HG02763 (cell line): ENCODE measurements at regions not wholly inside any gene's neighbourhood (a gene's known extent, or its start where the extent isn't known, plus 50 kb on each side); places are given as distances from the start of the nearest gene placed in this dataset.

Experiments used
- ATAC-seq: cut with Tn5 transposase; IDR thresholded peaks from one replicate; pipeline ENCODE4 v1.9.1; 2021; ENCODE audit warnings: mild to moderate bottlenecking, moderate library complexity; ENCODE audit not compliant: unreplicated experiment

DNA sequence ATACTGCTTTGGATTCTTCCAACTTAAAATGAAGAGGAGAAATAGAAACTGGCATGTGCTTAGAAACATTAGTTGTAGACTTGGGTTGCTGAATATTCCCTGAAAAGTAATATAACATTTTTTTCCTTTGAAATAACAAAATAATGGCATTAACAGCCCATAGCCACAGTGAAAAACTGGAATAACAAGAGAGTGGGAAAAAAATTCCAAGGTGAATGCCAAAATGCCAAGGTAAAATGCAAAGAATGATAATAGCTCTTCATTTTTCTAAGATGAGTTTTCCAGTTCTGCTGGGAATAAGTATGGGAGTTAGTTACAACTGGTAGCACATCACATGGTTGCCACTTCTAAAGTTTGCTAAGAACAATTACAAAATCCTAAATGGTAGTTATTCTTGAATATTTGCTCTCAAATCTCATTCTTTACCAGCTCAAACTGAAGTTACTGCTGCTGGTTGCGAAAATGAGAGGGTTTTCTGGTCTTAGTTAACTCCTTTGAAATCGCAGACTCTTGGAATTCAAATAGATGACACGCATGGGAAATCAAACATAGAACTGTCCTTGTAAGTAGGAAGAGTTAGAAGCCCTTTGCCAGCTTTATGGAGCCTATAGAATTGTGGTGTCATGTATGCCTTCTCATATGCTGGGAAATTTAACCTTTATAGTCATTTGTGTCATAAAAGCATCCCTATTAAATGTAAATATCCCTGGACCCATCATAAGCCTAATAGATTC lies 165.0 kb upstream of the DCN start:
- ATAC-seq, result no peak

- no peak for ATAC-seq
These were observed 164.2 kb upstream of the DCN start for GRCh38 chr12:91346827-91347226.

DNA sequence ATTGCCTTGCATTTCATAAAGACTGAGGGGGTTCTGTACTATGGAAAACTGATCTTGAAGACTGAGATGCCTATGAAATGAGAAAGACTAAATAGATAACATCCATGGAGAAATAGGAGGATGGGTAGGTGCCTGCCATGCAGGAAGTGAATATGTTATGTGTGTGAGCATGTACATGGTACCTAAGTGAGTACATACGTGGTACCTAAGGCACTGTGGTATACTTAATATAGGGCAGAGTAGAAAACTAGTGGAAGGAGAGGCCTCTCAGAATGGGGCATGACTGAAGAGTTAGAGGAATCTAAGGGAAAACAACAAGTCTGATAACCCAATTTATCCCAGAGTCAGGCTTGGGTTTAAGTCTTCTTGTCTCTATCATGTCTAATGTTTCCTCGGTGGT lies 161.8 kb upstream of the DCN start:
- no peak for ATAC-seq

DNA sequence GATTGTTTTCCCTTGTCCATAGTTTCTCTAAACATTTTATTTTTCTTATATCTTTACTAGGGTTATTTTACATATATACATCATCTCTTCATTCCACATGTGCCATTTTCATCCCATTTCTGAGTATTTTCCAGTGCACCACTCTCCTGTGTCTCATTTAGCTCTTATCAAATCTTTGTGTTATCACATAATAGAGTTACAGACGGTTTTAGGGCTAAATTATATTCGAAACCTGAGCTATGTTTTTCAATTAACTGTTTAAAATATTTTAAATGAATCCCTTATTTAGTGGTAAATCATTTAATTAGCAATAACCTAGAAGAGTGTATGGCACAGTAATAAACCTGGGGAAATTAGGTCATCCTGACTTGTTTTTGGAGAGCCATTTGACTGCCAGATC lies 160.4 kb upstream of the DCN start:
- ATAC-seq, result no peak

GRCh38 chr12:91339106-91339505 lies 156.5 kb upstream of the DCN start:
- ATAC-seq, result no peak

- ATAC-seq, result no peak
These were observed 153.1 kb upstream of the DCN start for GRCh38 chr12:91335699-91336098.

DNA sequence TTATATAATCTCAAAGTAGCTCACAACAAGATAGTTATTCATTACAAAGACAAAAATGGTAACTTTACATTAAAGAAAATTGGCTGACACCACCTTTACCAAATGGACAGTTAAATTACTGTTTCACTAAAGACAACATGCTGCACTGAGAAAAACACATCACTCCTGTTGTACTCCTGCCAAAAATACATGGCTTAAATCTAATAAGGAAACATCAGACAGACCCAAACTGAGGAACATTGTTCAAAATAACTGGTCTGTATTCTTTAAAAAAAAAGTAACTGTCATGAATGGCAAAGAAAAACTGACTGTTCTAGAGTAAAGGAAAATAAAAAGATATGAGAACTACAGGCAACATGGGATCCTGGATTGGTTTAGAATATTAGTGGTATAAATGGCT lies 151.3 kb upstream of the DCN start:
- ATAC-seq, result no peak

DNA sequence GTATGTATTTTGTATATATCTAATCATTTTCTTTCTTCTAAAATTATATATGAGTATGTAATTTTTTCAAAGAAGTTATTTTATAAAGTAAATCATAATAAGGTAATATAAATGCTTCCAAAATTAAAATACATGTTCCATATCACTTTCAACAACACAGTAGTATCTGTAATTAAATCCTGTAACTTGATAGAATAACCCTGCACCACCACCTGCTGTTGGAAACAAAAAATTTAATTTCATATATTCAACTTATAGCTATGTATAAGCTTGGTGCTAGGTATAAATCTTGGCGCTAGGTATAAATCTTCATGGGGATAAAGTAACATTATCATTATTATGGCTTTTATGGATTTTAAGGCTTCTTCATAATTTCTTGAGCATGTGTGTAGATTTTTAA lies 149.7 kb upstream of the DCN start:
- no peak for ATAC-seq

GRCh38 chr12:91331371-91331770 lies 148.8 kb upstream of the DCN start:
- ATAC-seq, result no peak

DNA sequence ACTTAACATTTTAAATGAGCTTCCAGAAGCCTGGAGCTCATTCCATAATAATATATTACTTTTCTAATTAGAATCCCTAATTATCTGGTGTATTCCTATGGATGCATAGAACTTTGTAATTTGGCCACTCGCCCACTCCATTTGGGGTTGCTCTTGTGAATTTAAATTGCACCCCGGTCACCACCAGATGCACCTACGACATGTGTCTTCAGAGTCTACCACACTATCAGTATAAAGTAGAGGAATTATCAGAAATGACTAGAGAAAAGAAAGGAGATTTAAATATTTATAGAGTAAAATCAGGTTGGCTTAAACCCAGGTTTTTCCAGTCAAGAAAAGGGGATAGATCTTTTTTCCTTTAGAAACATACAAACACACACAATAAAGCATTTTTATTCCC lies 145.8 kb upstream of the DCN start:
- ATAC-seq, result no peak

DNA sequence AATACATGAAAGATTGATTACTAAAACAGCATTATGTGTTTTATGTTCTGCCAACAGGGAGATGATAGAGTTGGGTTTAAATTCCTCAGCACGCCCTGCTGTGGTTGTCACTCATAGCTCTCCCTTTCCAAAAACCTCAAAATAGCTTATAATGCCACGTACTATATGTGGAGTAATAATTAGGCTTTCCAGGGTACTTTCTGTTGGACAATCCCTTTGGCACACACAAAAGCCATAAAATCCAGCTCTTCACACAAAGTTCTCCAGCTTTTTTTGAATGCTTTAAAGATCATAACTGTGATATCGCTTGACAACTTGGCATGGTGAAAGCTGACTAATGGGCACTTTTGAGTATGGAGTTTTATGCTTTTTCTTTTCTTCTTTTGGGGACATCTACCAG lies 145.3 kb upstream of the DCN start:
- no peak for ATAC-seq

GRCh38 chr12:91327131-91327530 lies 144.5 kb upstream of the DCN start:
- ATAC-seq, result no peak

GRCh38 chr12:91326058-91327027 lies 143.7 kb upstream of the DCN start:
- peak; percentile 70 for ATAC-seq

DNA sequence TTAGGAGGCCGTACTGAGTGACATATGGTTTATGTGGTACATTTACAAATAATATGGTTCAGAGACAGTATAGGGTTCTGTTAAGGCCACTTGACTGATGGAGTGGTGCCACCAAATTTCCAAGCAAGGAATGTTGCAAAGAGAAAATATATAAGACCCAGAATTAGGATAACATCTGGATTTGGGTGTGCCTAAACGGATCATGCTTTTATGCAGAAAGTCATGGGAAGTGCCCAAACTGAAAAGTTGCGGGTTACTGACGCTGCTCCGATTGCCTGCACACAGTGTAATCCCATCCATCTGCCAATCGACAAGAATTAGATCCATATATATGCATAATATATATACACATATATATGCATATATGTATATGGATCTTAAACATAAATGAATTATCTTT lies 138.4 kb upstream of the DCN start:
- ATAC-seq, result no peak

GRCh38 chr12:91319071-91319760 lies 136.6 kb upstream of the DCN start:
- no peak for ATAC-seq

- ATAC-seq, result no peak
These were observed 134.7 kb upstream of the DCN start for GRCh38 chr12:91317306-91317705.

DNA sequence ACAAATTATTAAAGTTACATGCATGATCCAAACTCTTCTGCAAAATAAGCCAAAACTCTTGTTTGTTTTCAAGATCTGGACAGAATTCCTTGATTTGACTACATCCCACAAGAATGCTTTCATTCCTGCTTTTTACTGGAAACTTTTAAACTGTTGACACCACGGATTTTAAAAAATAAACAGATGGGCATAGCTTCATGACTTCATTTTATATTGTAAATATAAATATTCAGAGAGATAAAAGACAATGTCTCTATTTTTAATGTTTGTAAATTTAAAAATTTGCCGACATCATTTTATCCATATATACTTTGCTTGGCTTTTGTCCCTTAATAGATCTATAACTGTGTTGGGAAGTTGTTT lies 134.3 kb upstream of the DCN start:
- ATAC-seq, result no peak

- no peak for ATAC-seq
These were observed 133.7 kb upstream of the DCN start for GRCh38 chr12:91316161-91316906.

DNA sequence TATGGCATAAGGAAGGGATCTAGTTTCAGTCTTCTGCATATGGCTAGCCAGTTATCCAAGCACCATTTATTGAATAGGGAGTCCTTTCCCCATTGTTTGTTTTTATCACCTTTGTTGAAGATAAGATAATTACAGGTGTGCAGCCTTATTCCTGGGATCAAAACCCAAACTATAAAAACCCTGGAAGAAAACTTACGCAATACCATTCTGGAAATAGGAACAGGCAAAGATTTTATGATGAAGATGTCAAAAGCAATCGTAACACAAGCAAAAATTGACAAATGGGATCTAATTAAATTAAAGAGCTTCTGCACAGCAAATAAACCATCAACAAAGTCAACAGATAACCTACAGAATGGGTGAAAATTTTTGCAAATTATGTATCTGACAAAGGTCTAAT lies 128.5 kb upstream of the DCN start:
- no peak for ATAC-seq

DNA sequence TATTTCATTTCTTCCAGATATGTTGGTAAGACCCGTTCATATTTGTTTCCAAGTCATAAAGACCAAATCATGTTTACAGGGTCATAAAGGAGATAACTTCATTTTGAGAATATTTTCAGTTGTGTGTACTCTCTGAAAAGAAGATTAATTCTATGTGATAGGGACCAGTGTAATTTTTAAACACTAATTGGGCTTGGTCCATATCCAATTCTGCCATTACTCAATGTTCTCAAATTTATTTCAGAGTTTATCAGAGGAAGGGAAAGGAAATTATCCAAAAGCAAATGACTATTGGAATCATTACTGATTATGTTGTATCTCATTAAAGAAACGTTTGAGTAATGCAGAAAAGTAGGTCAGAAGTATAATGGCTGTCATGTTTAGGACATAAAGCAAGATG lies 126.8 kb upstream of the DCN start:
- ATAC-seq, result no peak
